Esophagus squamous epithelium (tissue), 4 donors: ENCODE measurements at regions not wholly inside any gene's neighbourhood (a gene's known extent, or its start where the extent isn't known, plus 50 kb on each side); places are given as distances from the start of the nearest gene placed in this dataset.
"Not testable (repeated sequence)": the region's sequence is repeated elsewhere in the genome, so short reads cannot be mapped to it uniquely, and the experiment has no call there.

ENCODE experiments used
- CTCF ChIP-seq, 6 experiments: fragments of 450-650 bp in 4 of 6; fragments of 200-600 bp in 2 of 6; sonication (generic) in 2 of 6; IDR thresholded peaks; one replicate each; pipeline ENCODE4 v1.5.1; 2016 to 2019; ENCODE audit warnings: antibody characterized with exemption in 6 of 6, mild to moderate bottlenecking in 4 of 6, moderate library complexity in 4 of 6
- POLR2A ChIP-seq, 4 donors: fragments of 450-650 bp; IDR thresholded peaks; one replicate each; pipeline ENCODE4 v1.6.1; 2017; ENCODE audit warnings: antibody characterized with exemption in 4 of 4, mild to moderate bottlenecking in 4 of 4, moderate library complexity in 3 of 4

GRCh38 chr1:120659133-120659532 lies 64.6 kb upstream of the NBPF26 start:
- not testable (repeated sequence) for TF ChIP-seq CTCF, POLR2A (IDR thresholded peaks at IDR 0.05)
